IMR-90 (cell line): ENCODE measurements at regions not wholly inside any gene's neighbourhood (a gene's known extent, or its start where the extent isn't known, plus 50 kb on each side); places are given as distances from the start of the nearest gene placed in this dataset.

Experiments
- ATAC-seq: fragments of 200-7000 bp; cut with Tn5 transposase; 2 replicates; pipeline ENCODE4 v1.9.1; 2020; ENCODE audit warnings: low read depth, mild to moderate bottlenecking, moderate library complexity
- BruUV-seq: library from RNA; stranded (reverse); fragments of 400-500 nt; replicated peaks from 2 replicates; lab custom pipeline; 2021; lab: Mats Ljungman, UMichigan
- CTCF ChIA-PET: fragments of 300-600 bp; formaldehyde crosslinking; extraction: SDS; loops from one replicate; lab custom pipeline; 2021; ENCODE audit warnings: antibody characterized with exemption; lab: Yijun Ruan, JAX
- POLR2A ChIA-PET: fragments of 300-600 bp; sonication (Branson Sonifier 250); formaldehyde crosslinking; loops from one replicate; lab custom pipeline; 2022; ENCODE audit warnings: antibody characterized with exemption; ENCODE audit not compliant: unreplicated experiment; lab: Charles Lee
- DNase-seq: peaks from one replicate; pipeline ENCODE4 v3.0.0; 2013
- H2AFZ ChIP-seq: replicated peaks from 2 replicates; pipeline ENCODE3; 2013; ENCODE audit warnings: low read length, mild to moderate bottlenecking; ENCODE audit not compliant: poor library complexity
- H2AK5ac ChIP-seq: 2 replicates; pipeline ENCODE4 v1.6.1; 2013; ENCODE audit warnings: low read depth, low read length, inconsistent platforms
- H2AK9ac ChIP-seq: replicated peaks from 2 replicates; pipeline ENCODE3; 2013; ENCODE audit warnings: mild to moderate bottlenecking, low read depth, low read length, moderate library complexity; ENCODE audit not compliant: poor library complexity
- H2BK120ac ChIP-seq: 2 replicates; pipeline ENCODE4 v1.6.1; 2013; ENCODE audit warnings: low read depth, low read length, inconsistent platforms
- H2BK15ac ChIP-seq: 3 replicates; pipeline ENCODE4 v1.6.1; 2013; ENCODE audit warnings: low read depth, low read length, inconsistent platforms
- H2BK20ac ChIP-seq: 2 replicates; pipeline ENCODE4 v1.6.1; 2013; ENCODE audit warnings: low read depth, mild to moderate bottlenecking, inconsistent platforms, low read length, moderate library complexity
- H2BK5ac ChIP-seq: 2 replicates; pipeline ENCODE4 v1.6.1; 2013; ENCODE audit warnings: mild to moderate bottlenecking, low read depth, low read length, inconsistent platforms; ENCODE audit not compliant: poor library complexity, severe bottlenecking
- H3K14ac ChIP-seq: replicated peaks from 2 replicates; pipeline ENCODE4 v1.6.1; 2013; ENCODE audit warnings: low read depth, low read length, inconsistent platforms
- H3K18ac ChIP-seq: 2 replicates; pipeline ENCODE4 v1.6.1; 2013; ENCODE audit warnings: low read depth, low read length, control low read depth
- H3K23ac ChIP-seq: 2 replicates; pipeline ENCODE4 v1.6.1; 2013; ENCODE audit warnings: low read depth, low read length, inconsistent platforms
- H3K27ac ChIP-seq: 2 replicates; pipeline ENCODE4 v1.5.1; 2013; ENCODE audit warnings: mild to moderate bottlenecking, control low read depth, low read length; ENCODE audit not compliant: insufficient read depth
- H3K27me3 ChIP-seq: 2 replicates; pipeline ENCODE4 v1.6.1; 2013; ENCODE audit warnings: low read length; ENCODE audit not compliant: control insufficient read depth, insufficient read depth
- H3K36me3 ChIP-seq: 2 replicates; pipeline ENCODE4 v1.6.1; 2013; ENCODE audit warnings: low read length, mixed read lengths; ENCODE audit not compliant: control insufficient read depth, insufficient read depth
- H3K4ac ChIP-seq: 2 replicates; pipeline ENCODE4 v1.6.1; 2013; ENCODE audit warnings: low read depth, low read length, inconsistent platforms
- H3K4me1 ChIP-seq: 2 replicates; pipeline ENCODE4 v1.6.1; 2013; ENCODE audit warnings: low read length, mixed read lengths; ENCODE audit not compliant: control insufficient read depth, insufficient read depth
- H3K4me2 ChIP-seq: 2 replicates; pipeline ENCODE4 v1.6.1; 2013; ENCODE audit warnings: low read depth, mild to moderate bottlenecking, control low read depth, low read length, moderate library complexity
- H3K4me3 ChIP-seq: 2 replicates; pipeline ENCODE4 v1.5.1; 2013; ENCODE audit warnings: low read depth, mild to moderate bottlenecking, control low read depth, low read length, moderate library complexity; ENCODE audit not compliant: insufficient read depth
- H3K56ac ChIP-seq: 2 replicates; pipeline ENCODE4 v1.6.1; 2013; ENCODE audit warnings: low read length, inconsistent platforms; ENCODE audit not compliant: insufficient read depth; ENCODE audit errors: extremely low read depth
- H3K79me1 ChIP-seq, 2 experiments: 2 replicates each; pipeline ENCODE4 v1.6.1; 2013; ENCODE audit warnings: low read length in 2 of 2, inconsistent platforms in 1 of 2, low read depth in 1 of 2
- H3K9ac ChIP-seq: 2 replicates; pipeline ENCODE4 v1.6.1; 2013; ENCODE audit warnings: low read depth, low read length, control low read depth
- H3K9me1 ChIP-seq: 2 replicates; pipeline ENCODE4 v1.6.1; 2013; ENCODE audit warnings: low read length, inconsistent platforms; ENCODE audit not compliant: insufficient read depth
- H3K9me3 ChIP-seq: 2 replicates; pipeline ENCODE4 v1.6.1; 2013; ENCODE audit warnings: low read length; ENCODE audit not compliant: control insufficient read depth, insufficient read depth
- H4K20me1 ChIP-seq: 2 replicates; pipeline ENCODE4 v1.6.1; 2013; ENCODE audit warnings: low read length, inconsistent platforms; ENCODE audit not compliant: insufficient read depth
- H4K5ac ChIP-seq: 2 replicates; pipeline ENCODE4 v1.6.1; 2013; ENCODE audit warnings: mild to moderate bottlenecking, low read depth, low read length, control low read depth
- H4K8ac ChIP-seq, 2 experiments: 2 replicates each; pipeline ENCODE4 v1.6.1; 2013; ENCODE audit warnings: low read depth in 2 of 2, low read length in 2 of 2, control low read depth in 1 of 2, inconsistent platforms in 1 of 2
- H4K91ac ChIP-seq: 2 replicates; pipeline ENCODE4 v1.6.1; 2013; ENCODE audit warnings: low read depth, low read length, inconsistent platforms; ENCODE audit not compliant: insufficient read depth
- BHLHE40 ChIP-seq: fragments of 150-350 bp; IDR thresholded peaks from 2 replicates; pipeline ENCODE4 v1.6.1; 2016; ENCODE audit warnings: mild to moderate bottlenecking, low read depth, low read length
- CEBPB ChIP-seq: IDR thresholded peaks from 2 replicates; pipeline ENCODE4 v1.6.1; 2012; ENCODE audit warnings: low read depth, low read length, improper control_type of control experiment
- CHD1 ChIP-seq: IDR thresholded peaks from 2 replicates; pipeline ENCODE4 v1.6.1; 2012; ENCODE audit warnings: low read depth, low read length, improper control_type of control experiment
- CTCF ChIP-seq: conservative IDR thresholded peaks from 2 replicates; pipeline ENCODE4 v1.5.1; 2012; ENCODE audit warnings: mild to moderate bottlenecking, low read depth, low read length, improper control_type of control experiment
- ELK1 ChIP-seq: fragments of 150-350 bp; IDR thresholded peaks from 2 replicates; pipeline ENCODE4 v1.6.1; 2016; ENCODE audit warnings: low read depth, mild to moderate bottlenecking, low read length, moderate library complexity, borderline replicate concordance
- FOS ChIP-seq: fragments of 150-350 bp; IDR thresholded peaks from 2 replicates; pipeline ENCODE4 v1.6.1; 2016; ENCODE audit warnings: low read depth, low read length
- MAFK ChIP-seq: IDR thresholded peaks from 2 replicates; pipeline ENCODE4 v1.6.1; 2012; ENCODE audit warnings: low read depth, low read length, improper control_type of control experiment
- MAZ ChIP-seq: IDR thresholded peaks from 2 replicates; pipeline ENCODE4 v1.6.1; 2012; ENCODE audit warnings: low read depth, mild to moderate bottlenecking, low read length, improper control_type of control experiment, moderate library complexity, borderline replicate concordance
- MXI1 ChIP-seq: IDR thresholded peaks from 2 replicates; pipeline ENCODE4 v1.6.1; 2012; ENCODE audit warnings: low read depth, mild to moderate bottlenecking, low read length, moderate library complexity, borderline replicate concordance
- NFE2L2 ChIP-seq: fragments of 150-350 bp; IDR thresholded peaks from 2 replicates; pipeline ENCODE4 v1.6.1; 2016; ENCODE audit warnings: low read depth, mild to moderate bottlenecking, low read length
- POLR2A ChIP-seq: IDR thresholded peaks from 2 replicates; pipeline ENCODE4 v1.6.1; 2012; ENCODE audit warnings: mild to moderate bottlenecking, low read depth, low read length
- RAD21 ChIP-seq: IDR thresholded peaks from 2 replicates; pipeline ENCODE4 v1.6.1; 2012; ENCODE audit warnings: low read length, improper control_type of control experiment
- RCOR1 ChIP-seq: IDR thresholded peaks from 2 replicates; pipeline ENCODE4 v1.6.1; 2012; ENCODE audit warnings: mild to moderate bottlenecking, low read length, improper control_type of control experiment; ENCODE audit not compliant: insufficient replicate concordance
- RFX5 ChIP-seq: IDR thresholded peaks from 2 replicates; pipeline ENCODE4 v1.8.0; 2012; ENCODE audit warnings: low read depth, mild to moderate bottlenecking, low read length, moderate library complexity
- SMC3 ChIP-seq: fragments of 150-350 bp; IDR thresholded peaks from 2 replicates; pipeline ENCODE4 v1.6.1; 2016; ENCODE audit warnings: low read depth, mild to moderate bottlenecking, antibody characterized with exemption, low read length, moderate library complexity
- USF2 ChIP-seq: fragments of 150-350 bp; IDR thresholded peaks from 2 replicates; pipeline ENCODE4 v1.6.1; 2017; ENCODE audit warnings: mild to moderate bottlenecking, antibody characterized with exemption, low read length, low read depth
- dilution Hi-C: fragments of 300-500 bp; cut with HindIII; formaldehyde crosslinking; loops from one replicate; pipeline ENCODE4 v1.14.3; 2018; ENCODE audit warnings: low sequenced_read_pairs; ENCODE audit not compliant: unreplicated experiment
- in situ Hi-C: fragments of 300-500 bp; cut with MboI; formaldehyde crosslinking; loops from 3 replicates; pipeline ENCODE4 v1.14.3; 2019; ENCODE audit warnings: low sequenced_read_pairs, inconsistent platforms, mixed read lengths
- intact Hi-C: fragments of 100-400 bp; cut with micrococcal nuclease; formaldehyde crosslinking; loops from 2 replicates; pipeline ENCODE4 v1.10.0; 2022

- H2BK15ac ChIP-seq, result no peak overlapping the region
- H3K79me1 ChIP-seq, result no peaks in the 10 kb centered on the region
- H3K18ac ChIP-seq, result no peak overlapping the region
- H3K14ac ChIP-seq, result no peak overlapping the region
- DNase-seq (no peak), ATAC-seq (no peak)
- no peak overlapping the region for H2AK9ac ChIP-seq
- H3K4me3 ChIP-seq, result no peak overlapping the region
- no peak overlapping the region for H2BK20ac ChIP-seq
- H2BK5ac ChIP-seq, result no peak overlapping the region
- H2AFZ ChIP-seq, result no peak overlapping the region
- ChIA-PET POLR2A (no interaction called here), CTCF (no interaction called here)
- H4K5ac ChIP-seq, result no peak overlapping the region
- H3K56ac ChIP-seq, result no peak overlapping the region
- no peak overlapping the region for H3K9ac ChIP-seq
- intact Hi-C loops, result no loop called here
- no peaks in the 10 kb centered on the region for H3K9me3 ChIP-seq
- peaks cover 5% of the 10 kb centered on the region for H3K4me1 ChIP-seq
- in situ Hi-C loops, result loop anchor here (10.0 kb wide), 1 partner anchor 260 kb away; no protein-coding TSS in a partner anchor
- peaks cover 10% of the 10 kb centered on the region; the same call in 1 of the 2 replicates for H3K9me1 ChIP-seq
- no peak overlapping the region for H3K4ac ChIP-seq
- dilution Hi-C loops, result no loop called here
- no peak for TF ChIP-seq CEBPB
- no peak for TF ChIP-seq RCOR1
- TF ChIP-seq RAD21, result no peak
- no peak for TF ChIP-seq MAFK
- TF ChIP-seq POLR2A, result no peak
- TF ChIP-seq BHLHE40, result no peak
- TF ChIP-seq RFX5, result no peak
- no peak for TF ChIP-seq FOS
- no peak for TF ChIP-seq SMC3
- TF ChIP-seq MXI1, result no peak
- no peak for TF ChIP-seq CHD1
- no peak for TF ChIP-seq NFE2L2
- TF ChIP-seq CTCF, result no peak
- no peak for TF ChIP-seq MAZ
- no peak for TF ChIP-seq ELK1
- no peak for TF ChIP-seq USF2
- H3K27me3 ChIP-seq, result no peaks in the 10 kb centered on the region
- no peaks in the 10 kb centered on the region for H3K36me3 ChIP-seq
- no TSS peak for BruUV-seq
- no peaks in the 10 kb centered on the region for H4K20me1 ChIP-seq
- H3K27ac ChIP-seq, result no peak overlapping the region
- no peak overlapping the region for H4K91ac ChIP-seq
- H3K4me2 ChIP-seq, result no peak overlapping the region
- no peak overlapping the region for H2AK5ac ChIP-seq
- H4K8ac ChIP-seq, result no peak overlapping the region
- no peak overlapping the region for H2BK120ac ChIP-seq
- H3K23ac ChIP-seq, result no peak overlapping the region
Measured at GRCh38 chr5:143564417-143564816, 160.9 kb upstream of the NR3C1 start.
